IMR-90 (cell line): ENCODE measurements at regions not wholly inside any gene's neighbourhood (a gene's known extent, or its start where the extent isn't known, plus 50 kb on each side); places are given as distances from the start of the nearest gene placed in this dataset.
A peak's percentile ranks its signal among the peaks of the same experiment; 100 is the strongest.

Source experiments
- ATAC-seq: fragments of 200-7000 bp; cut with Tn5 transposase; 2 replicates; pipeline ENCODE4 v1.9.1; 2020; ENCODE audit warnings: low read depth, mild to moderate bottlenecking, moderate library complexity
- BruUV-seq: library from RNA; stranded (reverse); fragments of 400-500 nt; replicated peaks from 2 replicates; lab custom pipeline; 2021; lab: Mats Ljungman, UMichigan
- CTCF ChIA-PET: fragments of 300-600 bp; formaldehyde crosslinking; extraction: SDS; loops from one replicate; lab custom pipeline; 2021; ENCODE audit warnings: antibody characterized with exemption; lab: Yijun Ruan, JAX
- POLR2A ChIA-PET: fragments of 300-600 bp; sonication (Branson Sonifier 250); formaldehyde crosslinking; loops from one replicate; lab custom pipeline; 2022; ENCODE audit warnings: antibody characterized with exemption; ENCODE audit not compliant: unreplicated experiment; lab: Charles Lee
- DNase-seq: peaks from one replicate; pipeline ENCODE4 v3.0.0; 2013
- H2AFZ ChIP-seq: replicated peaks from 2 replicates; pipeline ENCODE3; 2013; ENCODE audit warnings: low read length, mild to moderate bottlenecking; ENCODE audit not compliant: poor library complexity
- H2AK5ac ChIP-seq: 2 replicates; pipeline ENCODE4 v1.6.1; 2013; ENCODE audit warnings: low read depth, low read length, inconsistent platforms
- H2AK9ac ChIP-seq: replicated peaks from 2 replicates; pipeline ENCODE3; 2013; ENCODE audit warnings: mild to moderate bottlenecking, low read depth, low read length, moderate library complexity; ENCODE audit not compliant: poor library complexity
- H2BK120ac ChIP-seq: 2 replicates; pipeline ENCODE4 v1.6.1; 2013; ENCODE audit warnings: low read depth, low read length, inconsistent platforms
- H2BK15ac ChIP-seq: 3 replicates; pipeline ENCODE4 v1.6.1; 2013; ENCODE audit warnings: low read depth, low read length, inconsistent platforms
- H2BK20ac ChIP-seq: 2 replicates; pipeline ENCODE4 v1.6.1; 2013; ENCODE audit warnings: low read depth, mild to moderate bottlenecking, inconsistent platforms, low read length, moderate library complexity
- H2BK5ac ChIP-seq: 2 replicates; pipeline ENCODE4 v1.6.1; 2013; ENCODE audit warnings: mild to moderate bottlenecking, low read depth, low read length, inconsistent platforms; ENCODE audit not compliant: poor library complexity, severe bottlenecking
- H3K14ac ChIP-seq: replicated peaks from 2 replicates; pipeline ENCODE4 v1.6.1; 2013; ENCODE audit warnings: low read depth, low read length, inconsistent platforms
- H3K18ac ChIP-seq: 2 replicates; pipeline ENCODE4 v1.6.1; 2013; ENCODE audit warnings: low read depth, low read length, control low read depth
- H3K23ac ChIP-seq: 2 replicates; pipeline ENCODE4 v1.6.1; 2013; ENCODE audit warnings: low read depth, low read length, inconsistent platforms
- H3K27ac ChIP-seq: 2 replicates; pipeline ENCODE4 v1.5.1; 2013; ENCODE audit warnings: mild to moderate bottlenecking, control low read depth, low read length; ENCODE audit not compliant: insufficient read depth
- H3K27me3 ChIP-seq: 2 replicates; pipeline ENCODE4 v1.6.1; 2013; ENCODE audit warnings: low read length; ENCODE audit not compliant: control insufficient read depth, insufficient read depth
- H3K36me3 ChIP-seq: 2 replicates; pipeline ENCODE4 v1.6.1; 2013; ENCODE audit warnings: low read length, mixed read lengths; ENCODE audit not compliant: control insufficient read depth, insufficient read depth
- H3K4ac ChIP-seq: 2 replicates; pipeline ENCODE4 v1.6.1; 2013; ENCODE audit warnings: low read depth, low read length, inconsistent platforms
- H3K4me1 ChIP-seq: 2 replicates; pipeline ENCODE4 v1.6.1; 2013; ENCODE audit warnings: low read length, mixed read lengths; ENCODE audit not compliant: control insufficient read depth, insufficient read depth
- H3K4me2 ChIP-seq: 2 replicates; pipeline ENCODE4 v1.6.1; 2013; ENCODE audit warnings: low read depth, mild to moderate bottlenecking, control low read depth, low read length, moderate library complexity
- H3K4me3 ChIP-seq: 2 replicates; pipeline ENCODE4 v1.5.1; 2013; ENCODE audit warnings: low read depth, mild to moderate bottlenecking, control low read depth, low read length, moderate library complexity; ENCODE audit not compliant: insufficient read depth
- H3K56ac ChIP-seq: 2 replicates; pipeline ENCODE4 v1.6.1; 2013; ENCODE audit warnings: low read length, inconsistent platforms; ENCODE audit not compliant: insufficient read depth; ENCODE audit errors: extremely low read depth
- H3K79me1 ChIP-seq, 2 experiments: 2 replicates each; pipeline ENCODE4 v1.6.1; 2013; ENCODE audit warnings: low read length in 2 of 2, inconsistent platforms in 1 of 2, low read depth in 1 of 2
- H3K9ac ChIP-seq: 2 replicates; pipeline ENCODE4 v1.6.1; 2013; ENCODE audit warnings: low read depth, low read length, control low read depth
- H3K9me1 ChIP-seq: 2 replicates; pipeline ENCODE4 v1.6.1; 2013; ENCODE audit warnings: low read length, inconsistent platforms; ENCODE audit not compliant: insufficient read depth
- H3K9me3 ChIP-seq: 2 replicates; pipeline ENCODE4 v1.6.1; 2013; ENCODE audit warnings: low read length; ENCODE audit not compliant: control insufficient read depth, insufficient read depth
- H4K20me1 ChIP-seq: 2 replicates; pipeline ENCODE4 v1.6.1; 2013; ENCODE audit warnings: low read length, inconsistent platforms; ENCODE audit not compliant: insufficient read depth
- H4K5ac ChIP-seq: 2 replicates; pipeline ENCODE4 v1.6.1; 2013; ENCODE audit warnings: mild to moderate bottlenecking, low read depth, low read length, control low read depth
- H4K8ac ChIP-seq, 2 experiments: 2 replicates each; pipeline ENCODE4 v1.6.1; 2013; ENCODE audit warnings: low read depth in 2 of 2, low read length in 2 of 2, control low read depth in 1 of 2, inconsistent platforms in 1 of 2
- H4K91ac ChIP-seq: 2 replicates; pipeline ENCODE4 v1.6.1; 2013; ENCODE audit warnings: low read depth, low read length, inconsistent platforms; ENCODE audit not compliant: insufficient read depth
- CEBPB ChIP-seq: IDR thresholded peaks from 2 replicates; pipeline ENCODE4 v1.6.1; 2012; ENCODE audit warnings: low read depth, low read length, improper control_type of control experiment
- CHD1 ChIP-seq: IDR thresholded peaks from 2 replicates; pipeline ENCODE4 v1.6.1; 2012; ENCODE audit warnings: low read depth, low read length, improper control_type of control experiment
- FOS ChIP-seq: fragments of 150-350 bp; IDR thresholded peaks from 2 replicates; pipeline ENCODE4 v1.6.1; 2016; ENCODE audit warnings: low read depth, low read length
- MAFK ChIP-seq: IDR thresholded peaks from 2 replicates; pipeline ENCODE4 v1.6.1; 2012; ENCODE audit warnings: low read depth, low read length, improper control_type of control experiment
- MAZ ChIP-seq: IDR thresholded peaks from 2 replicates; pipeline ENCODE4 v1.6.1; 2012; ENCODE audit warnings: low read depth, mild to moderate bottlenecking, low read length, improper control_type of control experiment, moderate library complexity, borderline replicate concordance
- NFE2L2 ChIP-seq: fragments of 150-350 bp; IDR thresholded peaks from 2 replicates; pipeline ENCODE4 v1.6.1; 2016; ENCODE audit warnings: low read depth, mild to moderate bottlenecking, low read length
- POLR2A ChIP-seq: IDR thresholded peaks from 2 replicates; pipeline ENCODE4 v1.6.1; 2012; ENCODE audit warnings: mild to moderate bottlenecking, low read depth, low read length
- RAD21 ChIP-seq: IDR thresholded peaks from 2 replicates; pipeline ENCODE4 v1.6.1; 2012; ENCODE audit warnings: low read length, improper control_type of control experiment
- RCOR1 ChIP-seq: IDR thresholded peaks from 2 replicates; pipeline ENCODE4 v1.6.1; 2012; ENCODE audit warnings: mild to moderate bottlenecking, low read length, improper control_type of control experiment; ENCODE audit not compliant: insufficient replicate concordance
- RFX5 ChIP-seq: IDR thresholded peaks from 2 replicates; pipeline ENCODE4 v1.8.0; 2012; ENCODE audit warnings: low read depth, mild to moderate bottlenecking, low read length, moderate library complexity
- WGBS, 2 experiments: methylation state at CpG; one replicate each; pipeline versions ENCODE4 v1.1.5 to v1.1.7; 2013; ENCODE audit warnings: missing lambda C conversion rate in 2 of 2; ENCODE audit not compliant: insufficient read length in 1 of 2; ENCODE audit errors: extremely low coverage in 2 of 2; 5-methylcytosine and 5-hydroxymethylcytosine counted together
- dilution Hi-C: fragments of 300-500 bp; cut with HindIII; formaldehyde crosslinking; loops from one replicate; pipeline ENCODE4 v1.14.3; 2018; ENCODE audit warnings: low sequenced_read_pairs; ENCODE audit not compliant: unreplicated experiment
- in situ Hi-C: fragments of 300-500 bp; cut with MboI; formaldehyde crosslinking; loops from 3 replicates; pipeline ENCODE4 v1.14.3; 2019; ENCODE audit warnings: low sequenced_read_pairs, inconsistent platforms, mixed read lengths
- intact Hi-C: fragments of 100-400 bp; cut with micrococcal nuclease; formaldehyde crosslinking; loops from 2 replicates; pipeline ENCODE4 v1.10.0; 2022
- TF ChIP-seq, protein P1 (sequence below): fragments of 150-350 bp; IDR thresholded peaks from 2 replicates; pipeline ENCODE4 v1.6.1; 2016; ENCODE audit warnings: low read depth, mild to moderate bottlenecking, low read length, moderate library complexity, borderline replicate concordance
- TF ChIP-seq, protein P2 (sequence below): conservative IDR thresholded peaks from 2 replicates; pipeline ENCODE4 v1.5.1; 2012; ENCODE audit warnings: mild to moderate bottlenecking, low read depth, low read length, improper control_type of control experiment
- TF ChIP-seq, protein P3 (sequence below): fragments of 150-350 bp; IDR thresholded peaks from 2 replicates; pipeline ENCODE4 v1.6.1; 2017; ENCODE audit warnings: mild to moderate bottlenecking, antibody characterized with exemption, low read length, low read depth

DNA sequence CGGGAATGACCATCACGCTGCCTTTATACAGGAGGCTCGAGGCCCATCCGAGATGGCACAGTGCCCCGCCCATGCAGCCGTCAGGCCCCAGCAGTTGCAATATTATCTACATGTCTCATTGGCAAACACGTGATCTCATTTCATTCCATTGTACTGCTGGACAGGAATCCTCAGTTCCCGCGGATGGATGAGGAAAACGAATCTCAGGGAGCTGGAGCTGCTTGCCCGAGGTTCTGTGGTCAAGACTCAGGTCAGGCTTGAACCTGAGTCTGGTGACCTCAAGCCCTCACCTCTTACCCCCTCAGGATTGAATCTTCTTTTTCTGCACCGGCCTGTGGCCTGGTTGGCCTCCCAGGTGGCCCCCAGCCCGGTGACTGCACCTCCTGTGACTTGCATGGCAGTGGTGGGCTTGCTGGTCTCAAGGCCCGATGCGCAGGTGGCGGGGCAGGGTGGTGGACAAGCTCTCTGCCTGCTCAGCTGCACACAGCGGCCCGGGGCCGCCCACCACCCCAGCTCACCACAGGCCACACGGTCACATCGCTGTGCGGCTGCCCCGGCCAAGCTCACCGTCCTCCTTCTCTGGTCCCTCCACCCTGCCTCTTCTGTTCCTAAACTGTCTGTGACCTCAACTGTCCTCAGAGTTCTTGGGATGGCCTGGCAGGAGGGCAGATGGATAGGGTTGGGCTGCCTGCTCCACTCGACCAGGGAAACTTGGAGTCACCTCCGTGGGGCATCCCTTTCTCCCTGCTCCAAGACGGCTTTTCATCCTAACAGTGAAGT, 52.0 kb upstream of the HS6ST1 start (continued):
- TF ChIP-seq NFE2L2 (no peak), FOS (no peak), MAFK (no peak)
- TF ChIP-seq, protein P1, sequence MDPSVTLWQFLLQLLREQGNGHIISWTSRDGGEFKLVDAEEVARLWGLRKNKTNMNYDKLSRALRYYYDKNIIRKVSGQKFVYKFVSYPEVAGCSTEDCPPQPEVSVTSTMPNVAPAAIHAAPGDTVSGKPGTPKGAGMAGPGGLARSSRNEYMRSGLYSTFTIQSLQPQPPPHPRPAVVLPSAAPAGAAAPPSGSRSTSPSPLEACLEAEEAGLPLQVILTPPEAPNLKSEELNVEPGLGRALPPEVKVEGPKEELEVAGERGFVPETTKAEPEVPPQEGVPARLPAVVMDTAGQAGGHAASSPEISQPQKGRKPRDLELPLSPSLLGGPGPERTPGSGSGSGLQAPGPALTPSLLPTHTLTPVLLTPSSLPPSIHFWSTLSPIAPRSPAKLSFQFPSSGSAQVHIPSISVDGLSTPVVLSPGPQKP = no peak

DNA sequence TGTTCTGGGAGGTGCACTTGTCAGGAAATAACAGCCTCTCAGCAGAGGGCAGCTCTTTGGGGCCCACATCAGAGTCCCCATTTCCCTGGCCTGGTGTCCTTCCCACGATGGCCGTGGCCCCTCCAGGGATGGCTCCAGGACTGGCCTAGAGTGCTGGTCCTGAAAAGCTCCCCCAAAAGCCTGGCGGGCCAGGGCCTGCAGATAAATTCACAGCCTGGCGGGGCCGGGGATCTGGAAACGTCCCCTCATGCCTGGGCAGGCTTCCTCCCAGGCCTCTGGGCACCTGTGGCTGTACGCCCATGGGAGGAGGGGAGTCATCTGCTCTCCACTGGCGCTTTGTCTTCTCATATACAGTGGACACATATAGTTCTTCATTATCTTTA, 52.6 kb upstream of the HS6ST1 start:
- WGBS, 2 experiments = 100% methylated on average over 1 of the region's 8 CpGs; no CpG with 5 or more reads in 1 of the 2 experiments
- dilution Hi-C loops = no loop called here
- Histone ChIP-seq H3K27ac (no peak overlapping the region), H3K9me3 (no peaks in the 10 kb centered on the region), H3K14ac (no peak overlapping the region), H4K91ac (peak overlapping the region; percentile 25; the same call in 1 of the 2 replicates), H4K20me1 (no peaks in the 10 kb centered on the region), H2AK9ac (no peak overlapping the region), H3K9me1 (peaks cover 11% of the 10 kb centered on the region), H3K18ac (no peak overlapping the region), H3K4ac (peak overlapping the region; percentile 44; the same call in 1 of the 2 replicates), H3K4me3 (no peak overlapping the region), H4K5ac (no peak overlapping the region), H3K56ac (no peak overlapping the region), H2BK120ac (peak overlapping the region; percentile 11), H2BK5ac (no peak overlapping the region), H3K9ac (no peak overlapping the region), H3K36me3 (no peaks in the 10 kb centered on the region), H4K8ac (no peak overlapping the region), H2AFZ (no peak overlapping the region), H2BK15ac (no peak overlapping the region), H2BK20ac (peak overlapping the region; percentile 28; the same call in 1 of the 2 replicates), H3K4me2 (no peak overlapping the region), H3K79me1 (peaks cover 0 to 6% of the 10 kb centered on the region in 2 experiments; a peak in 1 of 4 replicates), H3K23ac (no peak overlapping the region), H3K4me1 (peaks cover 23% of the 10 kb centered on the region), H2AK5ac (0 out of 2 replicates have a peak overlapping the region, but pooled peaks have one; percentile 13), H3K27me3 (no peaks in the 10 kb centered on the region)
- intact Hi-C loops = no loop called here
- DNase-seq = no peak
- CTCF ChIA-PET = no interaction called here
- POLR2A ChIA-PET = no interaction called here
- in situ Hi-C loops = no loop called here
- no peak for ATAC-seq
- BruUV-seq = no TSS peak
- TF ChIP-seq POLR2A (no peak), RAD21 (no peak), RFX5 (no peak), MAZ (no peak), FOS (no peak), CHD1 (no peak), MAFK (no peak), CEBPB (no peak), RCOR1 (no peak), NFE2L2 (no peak)
- TF ChIP-seq, protein P2, sequence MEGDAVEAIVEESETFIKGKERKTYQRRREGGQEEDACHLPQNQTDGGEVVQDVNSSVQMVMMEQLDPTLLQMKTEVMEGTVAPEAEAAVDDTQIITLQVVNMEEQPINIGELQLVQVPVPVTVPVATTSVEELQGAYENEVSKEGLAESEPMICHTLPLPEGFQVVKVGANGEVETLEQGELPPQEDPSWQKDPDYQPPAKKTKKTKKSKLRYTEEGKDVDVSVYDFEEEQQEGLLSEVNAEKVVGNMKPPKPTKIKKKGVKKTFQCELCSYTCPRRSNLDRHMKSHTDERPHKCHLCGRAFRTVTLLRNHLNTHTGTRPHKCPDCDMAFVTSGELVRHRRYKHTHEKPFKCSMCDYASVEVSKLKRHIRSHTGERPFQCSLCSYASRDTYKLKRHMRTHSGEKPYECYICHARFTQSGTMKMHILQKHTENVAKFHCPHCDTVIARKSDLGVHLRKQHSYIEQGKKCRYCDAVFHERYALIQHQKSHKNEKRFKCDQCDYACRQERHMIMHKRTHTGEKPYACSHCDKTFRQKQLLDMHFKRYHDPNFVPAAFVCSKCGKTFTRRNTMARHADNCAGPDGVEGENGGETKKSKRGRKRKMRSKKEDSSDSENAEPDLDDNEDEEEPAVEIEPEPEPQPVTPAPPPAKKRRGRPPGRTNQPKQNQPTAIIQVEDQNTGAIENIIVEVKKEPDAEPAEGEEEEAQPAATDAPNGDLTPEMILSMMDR = no peak
- TF ChIP-seq, protein P3, sequence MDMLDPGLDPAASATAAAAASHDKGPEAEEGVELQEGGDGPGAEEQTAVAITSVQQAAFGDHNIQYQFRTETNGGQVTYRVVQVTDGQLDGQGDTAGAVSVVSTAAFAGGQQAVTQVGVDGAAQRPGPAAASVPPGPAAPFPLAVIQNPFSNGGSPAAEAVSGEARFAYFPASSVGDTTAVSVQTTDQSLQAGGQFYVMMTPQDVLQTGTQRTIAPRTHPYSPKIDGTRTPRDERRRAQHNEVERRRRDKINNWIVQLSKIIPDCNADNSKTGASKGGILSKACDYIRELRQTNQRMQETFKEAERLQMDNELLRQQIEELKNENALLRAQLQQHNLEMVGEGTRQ = no peak
